HTR-8/SVneo (cell line): ENCODE measurements at regions not wholly inside any gene's neighbourhood (a gene's known extent, or its start where the extent isn't known, plus 50 kb on each side); places are given as distances from the start of the nearest gene placed in this dataset.

Source experiments
- DNase-seq: peaks from one replicate; pipeline ENCODE4 v3.0.0; 2011; ENCODE audit warnings: low spot score, mixed read lengths; ENCODE audit not compliant: insufficient read length
- FAIRE-seq: peaks from 2 replicates; lab custom pipeline; 2011; peaks lifted over from hg19 to GRCh38; lab: Jason Lieb, UNC

- FAIRE-seq (no peak), DNase-seq (no peak)
These were observed 121.1 kb downstream of the NHLRC3 start for GRCh38 chr13:39159393-39159792.

GRCh38 chr13:39159846-39160370 lies 121.7 kb downstream of the NHLRC3 start:
- FAIRE-seq (no peak), DNase-seq (no peak)

GRCh38 chr13:39167018-39167417 lies 128.8 kb downstream of the NHLRC3 start:
- no peak for FAIRE-seq

GRCh38 chr13:39170711-39171110 lies 132.5 kb downstream of the NHLRC3 start:
- FAIRE-seq (no peak), DNase-seq (no peak)

More at GRCh38 chr13:39167018-39167417, 128.8 kb downstream of the NHLRC3 start:
- no peak for DNase-seq

- DNase-seq (no peak), FAIRE-seq (no peak)
These were observed 147.1 kb downstream of the NHLRC3 start for GRCh38 chr13:39185326-39185725.

GRCh38 chr13:39186205-39186875 lies 148.1 kb downstream of the NHLRC3 start:
- no peak for DNase-seq
- no peak for FAIRE-seq

GRCh38 chr13:39189778-39190177 lies 151.5 kb downstream of the NHLRC3 start:
- FAIRE-seq (no peak), DNase-seq (no peak)

- DNase-seq (no peak), FAIRE-seq (no peak)
These were observed 158.8 kb downstream of the NHLRC3 start for GRCh38 chr13:39196965-39197646.

- FAIRE-seq (no peak), DNase-seq (no peak)
These were observed 159.4 kb downstream of the NHLRC3 start for GRCh38 chr13:39197647-39198007.

- FAIRE-seq (no peak), DNase-seq (no peak)
These were observed 162.1 kb downstream of the NHLRC3 start for GRCh38 chr13:39200249-39200910.

GRCh38 chr13:39201180-39201579 lies 162.9 kb downstream of the NHLRC3 start:
- FAIRE-seq (no peak), DNase-seq (no peak)

- DNase-seq: no peak
- no peak for FAIRE-seq
These were observed 164.5 kb downstream of the NHLRC3 start for GRCh38 chr13:39202746-39203145.

GRCh38 chr13:39208636-39209035 lies 170.4 kb downstream of the NHLRC3 start:
- no peak for DNase-seq
- no peak for FAIRE-seq

GRCh38 chr13:39209731-39210531 lies 171.7 kb downstream of the NHLRC3 start:
- DNase-seq: no peak
- FAIRE-seq: no peak

GRCh38 chr13:39210961-39211534 lies 172.8 kb downstream of the NHLRC3 start:
- no peak for FAIRE-seq
- no peak for DNase-seq

- DNase-seq (no peak), FAIRE-seq (no peak)
These were observed 177.7 kb downstream of the NHLRC3 start for GRCh38 chr13:39215971-39216370.

- FAIRE-seq (no peak), DNase-seq (no peak)
These were observed 179.2 kb downstream of the NHLRC3 start for GRCh38 chr13:39217471-39217870.

GRCh38 chr13:39224671-39225240 lies 186.5 kb downstream of the NHLRC3 start:
- no peak for FAIRE-seq
- no peak for DNase-seq

- FAIRE-seq (no peak), DNase-seq (no peak)
These were observed 187.6 kb downstream of the NHLRC3 start for GRCh38 chr13:39225860-39226259.

- DNase-seq (no peak), FAIRE-seq (no peak)
These were observed 188.1 kb downstream of the NHLRC3 start for GRCh38 chr13:39226359-39226758.
